Panc1 (cell line): ENCODE measurements at regions not wholly inside any gene's neighbourhood (a gene's known extent, or its start where the extent isn't known, plus 50 kb on each side); places are given as distances from the start of the nearest gene placed in this dataset.

Experiments used
- ATAC-seq: fragments of 200-7000 bp; cut with Tn5 transposase; 2 replicates; pipeline ENCODE4 v1.9.1; 2020; ENCODE audit warnings: mild to moderate bottlenecking, moderate library complexity
- BruUV-seq: library from RNA; stranded (reverse); fragments of 400-500 nt; replicated peaks from 2 replicates; lab custom pipeline; 2021; lab: Mats Ljungman, UMichigan
- CTCF ChIA-PET: fragments of 300-600 bp; sonication (Branson Sonifier 250); formaldehyde crosslinking; loops from one replicate; lab custom pipeline; 2022; ENCODE audit warnings: antibody characterized with exemption; lab: Charles Lee
- POLR2A ChIA-PET: fragments of 300-600 bp; sonication (Branson Sonifier 250); formaldehyde crosslinking; loops from one replicate; lab custom pipeline; 2022; ENCODE audit warnings: antibody characterized with exemption; lab: Charles Lee
- DNase-seq: peaks from one replicate; pipeline ENCODE4 v3.0.0-alpha.2; 2010; ENCODE audit warnings: low read depth, low spot score
- H3K27ac ChIP-seq: 2 replicates; pipeline ENCODE4 v1.5.1; 2011; ENCODE audit warnings: mild to moderate bottlenecking, low read length, inconsistent platforms
- H3K27me3 ChIP-seq: fragments of 200-500 bp; sonication (Bioruptor generic); 2 replicates; pipeline ENCODE4 v1.6.0; 2014; ENCODE audit warnings: low read length, inconsistent platforms; ENCODE audit not compliant: control insufficient read depth, insufficient read depth
- H3K36me3 ChIP-seq: fragments of 200-500 bp; sonication (Bioruptor generic); 2 replicates; pipeline ENCODE4 v1.5.1; 2014; ENCODE audit warnings: inconsistent platforms, mild to moderate bottlenecking, low read length, moderate library complexity; ENCODE audit not compliant: control insufficient read depth, insufficient read depth
- H3K4me1 ChIP-seq: 2 replicates; pipeline ENCODE4 v1.5.1; 2011; ENCODE audit warnings: inconsistent platforms, mild to moderate bottlenecking, low read length, moderate library complexity; ENCODE audit not compliant: control insufficient read depth, insufficient read depth
- H3K4me3 ChIP-seq, 2 experiments: 2 replicates each; pipeline ENCODE4 v1.5.1; 2011 to 2012; ENCODE audit warnings: low read depth in 2 of 2, low read length in 2 of 2, mild to moderate bottlenecking in 2 of 2, inconsistent platforms in 1 of 2, moderate library complexity in 1 of 2
- H3K9me3 ChIP-seq: fragments of 200-500 bp; sonication (Bioruptor generic); 2 replicates; pipeline ENCODE4 v1.5.1; 2014; ENCODE audit warnings: low read depth, mild to moderate bottlenecking, inconsistent platforms, low read length, moderate library complexity; ENCODE audit not compliant: control insufficient read depth, insufficient read depth
- POLR2AphosphoS5 ChIP-seq: IDR thresholded peaks from 2 replicates; pipeline ENCODE4 v1.6.1; 2012; ENCODE audit warnings: mild to moderate bottlenecking, low read depth, low read length, moderate library complexity
- REST ChIP-seq, 2 experiments: IDR thresholded peaks; 2 replicates each; pipeline ENCODE4 v1.6.1; 2011 to 2012; ENCODE audit warnings: low read depth in 2 of 2, control low read depth in 1 of 2, low read length in 1 of 2, mild to moderate bottlenecking in 1 of 2, moderate library complexity in 1 of 2; ENCODE audit not compliant: insufficient read depth in 1 of 2
- SIN3A ChIP-seq: IDR thresholded peaks from 2 replicates; pipeline ENCODE4 v1.6.1; 2012; ENCODE audit warnings: low read depth, mild to moderate bottlenecking, low read length, moderate library complexity, borderline replicate concordance; ENCODE audit not compliant: insufficient read depth
- TCF7L2 ChIP-seq: IDR thresholded peaks from 2 replicates; pipeline ENCODE4 v1.6.1; 2011; ENCODE audit warnings: mild to moderate bottlenecking, low read depth, low read length, inconsistent platforms
- in situ Hi-C: cut with HindIII; loops from 2 replicates; pipeline ENCODE4 v1.10.0; 2016; ENCODE audit warnings: low sequenced_read_pairs, low pct_unique_long_range_greater_than_20kb
- intact Hi-C: fragments of 100-400 bp; cut with micrococcal nuclease; formaldehyde crosslinking; loops from one replicate; pipeline ENCODE4 v1.10.0; 2022; ENCODE audit not compliant: unreplicated experiment
- TF ChIP-seq, protein P1 (sequence below): fragments of 450-650 bp; IDR thresholded peaks from 2 replicates; pipeline ENCODE4 v1.5.1; 2017; ENCODE audit warnings: mild to moderate bottlenecking

- Histone ChIP-seq H3K4me3 (no peak overlapping the region), H3K27ac (no peak overlapping the region), H3K4me1 (no peaks in the 10 kb centered on the region), H3K27me3 (no peaks in the 10 kb centered on the region), H3K9me3 (no peaks in the 10 kb centered on the region), H3K36me3 (no peaks in the 10 kb centered on the region)
- intact Hi-C loops = no loop called here
- ATAC-seq (no peak), DNase-seq (no peak)
- in situ Hi-C loops = no loop called here
- no TSS peak for BruUV-seq
- TF ChIP-seq POLR2AphosphoS5 = no peak
- CTCF ChIA-PET = no interaction called here
- POLR2A ChIA-PET = no interaction called here
These were observed 306.7 kb upstream of the SLC24A2 start for GRCh38 chr9:20095430-20096092.

DNA sequence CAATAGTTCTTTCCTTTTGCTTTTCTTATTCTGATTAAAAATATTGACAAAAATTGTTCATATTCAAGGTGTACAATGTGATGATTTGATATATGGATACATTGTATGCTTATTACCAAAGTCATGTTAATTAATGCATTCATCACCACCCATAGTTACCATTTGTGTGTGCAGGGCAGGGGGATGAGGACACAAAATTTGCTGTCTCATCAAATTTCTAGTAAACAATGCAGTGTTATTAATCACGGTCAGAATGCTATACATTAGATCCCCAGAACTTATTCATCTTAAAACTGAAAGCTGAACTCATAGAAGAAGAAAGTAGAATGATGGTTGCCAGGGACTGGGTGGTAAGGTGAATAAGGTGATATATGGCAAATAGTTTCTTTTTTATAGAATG lies 303.7 kb upstream of the SLC24A2 start:
- DNase-seq (no peak), ATAC-seq (no peak)
- in situ Hi-C loops = no loop called here
- no TSS peak for BruUV-seq
- Histone ChIP-seq H3K27me3 (no peaks in the 10 kb centered on the region), H3K27ac (no peak overlapping the region), H3K36me3 (no peaks in the 10 kb centered on the region), H3K4me3 (no peak overlapping the region), H3K9me3 (no peaks in the 10 kb centered on the region), H3K4me1 (no peaks in the 10 kb centered on the region)
- TF ChIP-seq REST (IDR thresholded peaks at IDR 0.05; ENCODE audit: insufficient read depth in 1 of 2, low read depth in 2 of 2, low read length in 1 of 2) = no peak
- no peak for TF ChIP-seq SIN3A
- TF ChIP-seq, protein P1, sequence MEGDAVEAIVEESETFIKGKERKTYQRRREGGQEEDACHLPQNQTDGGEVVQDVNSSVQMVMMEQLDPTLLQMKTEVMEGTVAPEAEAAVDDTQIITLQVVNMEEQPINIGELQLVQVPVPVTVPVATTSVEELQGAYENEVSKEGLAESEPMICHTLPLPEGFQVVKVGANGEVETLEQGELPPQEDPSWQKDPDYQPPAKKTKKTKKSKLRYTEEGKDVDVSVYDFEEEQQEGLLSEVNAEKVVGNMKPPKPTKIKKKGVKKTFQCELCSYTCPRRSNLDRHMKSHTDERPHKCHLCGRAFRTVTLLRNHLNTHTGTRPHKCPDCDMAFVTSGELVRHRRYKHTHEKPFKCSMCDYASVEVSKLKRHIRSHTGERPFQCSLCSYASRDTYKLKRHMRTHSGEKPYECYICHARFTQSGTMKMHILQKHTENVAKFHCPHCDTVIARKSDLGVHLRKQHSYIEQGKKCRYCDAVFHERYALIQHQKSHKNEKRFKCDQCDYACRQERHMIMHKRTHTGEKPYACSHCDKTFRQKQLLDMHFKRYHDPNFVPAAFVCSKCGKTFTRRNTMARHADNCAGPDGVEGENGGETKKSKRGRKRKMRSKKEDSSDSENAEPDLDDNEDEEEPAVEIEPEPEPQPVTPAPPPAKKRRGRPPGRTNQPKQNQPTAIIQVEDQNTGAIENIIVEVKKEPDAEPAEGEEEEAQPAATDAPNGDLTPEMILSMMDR = no peak
- ChIA-PET POLR2A (no interaction called here), CTCF (no interaction called here)
- intact Hi-C loops = no loop called here

GRCh38 chr9:20087481-20087880 lies 298.6 kb upstream of the SLC24A2 start:
- Histone ChIP-seq H3K9me3 (no peaks in the 10 kb centered on the region), H3K4me1 (no peaks in the 10 kb centered on the region), H3K27me3 (no peaks in the 10 kb centered on the region), H3K36me3 (no peaks in the 10 kb centered on the region), H3K27ac (no peak overlapping the region), H3K4me3 (no peak overlapping the region)
- POLR2A ChIA-PET = no interaction called here
- CTCF ChIA-PET = no interaction called here
- DNase-seq (no peak), ATAC-seq (no peak)
- intact Hi-C loops (no loop called here), in situ Hi-C loops (no loop called here)
- no TSS peak for BruUV-seq
- no peak for TF ChIP-seq TCF7L2
- TF ChIP-seq, protein P1 = no peak
- no peak for TF ChIP-seq POLR2AphosphoS5
- no peak for TF ChIP-seq REST (IDR thresholded peaks at IDR 0.05; ENCODE audit: insufficient read depth in 1 of 2, low read depth in 2 of 2, low read length in 1 of 2)
- no peak for TF ChIP-seq SIN3A
